ENCODE measurements at regions not wholly inside any gene's neighbourhood (a gene's known extent, or its start where the extent isn't known, plus 50 kb on each side); places are given as distances from the start of the nearest gene placed in this dataset.

DNA sequence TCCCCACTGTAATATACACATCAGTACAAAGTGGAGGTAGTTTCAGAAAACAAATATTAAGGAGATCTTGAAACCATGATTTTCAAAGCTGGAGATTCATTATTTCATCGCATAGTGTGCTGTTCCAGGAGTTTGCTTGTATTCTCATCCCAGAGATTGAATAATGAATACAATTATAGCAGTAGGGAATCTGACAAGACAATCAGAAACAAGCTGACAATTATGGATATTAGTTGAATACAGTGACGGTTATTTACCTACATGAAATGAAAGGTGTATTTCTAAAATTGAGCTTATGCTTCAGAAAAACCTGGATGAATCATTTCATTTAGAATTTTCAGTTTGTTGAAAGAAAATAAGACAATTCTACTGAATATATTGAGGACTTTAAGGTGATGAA is 2119.0 kb downstream of the MRPL39 start:
- DNase-seq: no peak

DNA sequence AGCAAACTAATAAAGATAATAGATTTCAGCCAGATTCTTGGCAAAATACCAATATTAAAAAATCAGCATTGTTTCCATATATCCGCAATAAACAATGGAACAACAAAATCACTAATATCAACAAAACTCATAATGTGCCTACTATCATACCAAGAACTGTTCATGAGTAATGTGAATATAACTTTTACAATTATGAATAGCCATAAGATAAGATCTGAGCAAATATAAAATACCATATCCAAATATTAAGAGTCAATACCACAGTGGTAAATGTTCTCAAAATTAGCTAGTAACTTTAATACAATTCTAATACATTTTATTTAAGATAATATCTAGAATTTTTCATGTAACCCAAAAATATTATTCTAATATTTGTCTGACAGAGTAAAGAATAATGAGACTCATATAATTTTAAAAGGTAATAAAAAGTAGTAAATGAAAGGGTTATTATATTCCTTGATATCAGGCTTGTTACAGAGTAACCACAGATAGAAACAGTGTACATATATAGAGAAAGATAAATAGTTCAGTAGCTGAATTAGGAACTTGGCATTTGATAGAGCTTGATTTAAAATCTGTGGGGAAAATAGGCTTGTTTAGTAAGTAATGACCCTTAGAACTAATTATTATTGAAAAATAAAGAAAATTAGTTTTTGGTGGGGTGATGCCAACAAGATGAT is 2126.6 kb downstream of the MRPL39 start:
- DNase-seq: no peak

DNA sequence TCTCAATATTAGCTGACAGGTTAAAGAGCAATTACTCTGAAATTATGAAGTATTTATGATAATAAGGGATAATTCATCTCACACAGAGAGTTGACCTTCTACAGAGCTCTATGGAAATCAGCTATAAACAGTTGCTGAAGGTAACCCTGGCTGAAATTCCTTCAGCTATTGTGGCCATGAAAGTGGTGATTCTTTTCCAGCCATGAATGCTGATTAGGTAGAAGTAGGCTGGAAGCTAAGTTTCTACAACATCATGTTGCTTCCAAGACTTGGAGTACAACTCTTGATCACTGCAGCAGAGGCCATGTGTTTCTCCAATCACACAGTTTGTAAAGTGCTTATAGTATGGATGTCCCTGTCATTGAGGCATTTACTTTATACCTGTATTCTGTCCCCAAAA is 2128.9 kb downstream of the MRPL39 start:
- no peak for DNase-seq

DNA sequence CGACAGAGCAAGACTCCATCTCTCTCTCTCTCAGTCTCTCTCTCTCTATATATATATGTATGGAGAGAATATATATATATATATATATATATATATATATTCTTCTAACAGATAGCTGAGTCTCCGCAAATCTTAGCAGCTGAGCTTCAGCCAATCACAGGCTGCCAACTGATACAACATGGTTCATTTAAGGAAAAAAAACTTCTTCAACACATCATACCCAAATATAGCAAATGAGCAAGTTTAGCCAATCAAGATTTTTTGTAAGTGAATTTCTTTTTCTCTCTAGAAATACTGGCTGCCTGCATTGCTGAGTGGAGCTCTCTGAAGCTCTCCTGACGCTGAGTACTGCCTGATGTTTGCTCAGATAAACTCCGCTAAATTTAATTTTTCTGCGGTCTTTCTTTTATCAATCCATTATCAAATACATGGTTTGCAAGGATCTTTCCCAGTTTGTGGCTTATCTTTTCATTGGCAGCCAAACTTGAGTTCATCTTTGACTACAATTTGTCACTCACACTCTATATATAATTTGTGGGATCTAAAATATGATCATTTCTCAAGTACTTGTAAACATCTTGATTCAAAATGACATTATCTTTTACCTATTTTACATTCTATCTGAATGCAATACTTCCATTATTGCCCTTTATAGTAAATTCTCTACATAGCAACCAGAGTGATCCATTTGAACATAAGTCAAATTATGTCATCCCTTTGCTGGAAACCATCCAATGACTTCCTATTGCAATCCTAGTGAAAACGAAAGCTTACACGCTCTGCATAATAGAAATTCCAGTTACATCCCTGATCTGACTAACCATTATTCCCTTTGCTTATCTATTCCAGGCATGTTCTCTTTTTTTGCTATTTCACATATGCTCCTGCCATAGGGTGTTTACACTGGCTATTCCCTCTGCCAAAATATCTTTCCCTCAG is 2131.7 kb downstream of the MRPL39 start:
- no peak for DNase-seq

DNA sequence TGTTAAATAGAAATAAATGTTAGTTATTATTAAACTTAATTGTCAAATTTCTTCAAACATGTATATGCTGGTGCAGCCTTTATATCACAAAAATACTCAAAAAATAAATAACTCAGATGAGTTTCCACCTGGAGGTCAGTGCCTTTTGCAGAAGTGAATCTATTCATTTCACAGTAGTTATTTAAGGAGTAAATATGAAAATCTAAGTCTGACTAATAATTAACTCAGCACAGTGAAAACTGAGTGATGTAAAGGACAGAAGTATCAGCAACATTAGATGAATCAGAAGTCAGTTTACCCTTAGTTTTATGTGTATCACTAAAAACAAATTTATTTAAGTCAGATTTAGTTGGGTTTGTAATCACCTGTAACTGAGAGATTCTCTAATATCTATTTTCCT is 2135.4 kb downstream of the MRPL39 start:
- DNase-seq: no peak

DNA sequence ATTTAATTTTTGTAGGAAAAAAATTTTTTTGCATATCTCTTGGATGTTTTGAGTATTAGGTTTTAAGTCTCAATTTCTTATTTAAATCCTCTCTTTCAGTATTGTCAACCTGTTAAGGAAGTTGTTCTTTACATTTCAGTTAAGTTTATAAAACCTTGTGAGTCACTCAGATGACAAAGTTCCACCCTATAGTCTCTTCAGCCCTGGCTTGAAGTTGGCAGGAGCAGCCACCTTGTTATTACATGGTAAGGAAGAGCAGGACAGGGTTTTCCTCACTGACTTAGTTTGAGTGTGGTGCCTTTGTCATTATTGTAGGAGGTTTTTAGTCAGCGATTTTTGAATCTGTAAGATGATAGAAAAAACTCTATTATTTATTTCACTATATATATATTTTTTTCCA is 2143.9 kb downstream of the MRPL39 start:
- no peak for DNase-seq

DNA sequence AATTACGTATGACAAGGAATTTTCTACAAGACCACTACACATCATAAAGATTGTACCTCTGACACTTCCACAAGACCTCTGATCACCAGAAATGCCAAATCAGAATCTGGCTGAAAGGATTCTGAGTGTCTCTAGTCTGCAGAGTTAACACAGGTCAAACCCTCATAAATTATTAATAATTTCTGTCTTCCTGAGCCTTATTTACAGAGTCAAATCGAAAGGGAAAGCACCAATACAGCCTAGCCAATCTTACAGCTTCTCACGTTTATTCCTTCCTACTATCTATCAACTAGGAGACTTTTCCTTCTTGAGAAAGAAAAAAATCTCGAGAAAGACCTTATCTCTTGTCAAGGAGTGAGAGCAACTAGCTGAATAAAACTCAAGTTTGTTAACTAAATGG is 2151.6 kb downstream of the MRPL39 start:
- no peak for DNase-seq

DNA sequence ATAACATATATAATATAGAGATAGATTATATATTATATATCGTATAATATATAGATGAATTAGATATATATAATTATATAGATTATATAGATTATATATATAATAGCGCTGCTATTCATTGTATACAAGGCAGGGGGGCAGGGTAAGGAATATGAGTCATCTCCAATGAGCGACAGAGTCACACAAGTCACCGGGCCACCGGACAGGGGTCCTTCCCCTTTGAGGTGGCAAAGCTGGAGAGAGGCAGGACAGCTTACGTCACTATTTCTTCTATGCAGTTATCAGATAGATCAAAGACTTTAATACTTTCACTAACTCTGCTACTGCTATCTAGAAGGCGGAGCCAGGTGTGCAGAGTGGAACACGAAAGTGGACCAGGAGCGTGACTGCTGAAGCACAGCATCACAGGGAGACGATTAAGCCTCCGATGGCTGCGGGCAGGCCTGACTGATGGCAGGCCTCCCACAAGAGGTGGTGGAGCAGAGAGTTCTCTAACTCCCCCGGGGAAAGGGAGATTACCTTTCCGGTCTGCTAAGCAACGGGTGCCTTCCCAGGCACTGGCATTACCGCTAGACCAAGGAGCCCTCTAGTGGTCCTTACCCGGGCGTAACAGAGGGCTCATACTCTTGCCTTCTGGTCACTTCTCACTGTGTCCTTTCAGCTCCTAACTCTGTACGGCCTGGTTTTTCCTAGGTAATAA is 2154.7 kb downstream of the MRPL39 start:
- no peak for DNase-seq

DNA sequence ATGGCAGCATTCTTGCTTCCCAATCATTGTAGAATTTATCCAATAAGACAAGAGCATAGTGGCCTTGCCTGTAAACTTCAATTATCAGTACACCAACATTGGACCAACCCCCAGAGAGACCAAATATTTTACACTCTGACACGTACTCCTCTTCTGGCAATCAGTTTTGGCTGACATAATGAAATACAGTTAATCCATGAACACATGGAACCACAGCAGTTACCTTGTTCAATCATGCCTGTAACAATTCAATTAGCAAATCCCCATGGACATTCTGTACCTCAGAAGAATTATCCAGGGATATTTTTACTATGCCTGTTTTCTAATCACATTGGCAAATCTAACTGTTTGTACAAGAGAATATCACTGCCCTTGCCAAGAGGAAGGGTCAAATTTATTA is 2162.0 kb downstream of the MRPL39 start:
- no peak for DNase-seq

DNA sequence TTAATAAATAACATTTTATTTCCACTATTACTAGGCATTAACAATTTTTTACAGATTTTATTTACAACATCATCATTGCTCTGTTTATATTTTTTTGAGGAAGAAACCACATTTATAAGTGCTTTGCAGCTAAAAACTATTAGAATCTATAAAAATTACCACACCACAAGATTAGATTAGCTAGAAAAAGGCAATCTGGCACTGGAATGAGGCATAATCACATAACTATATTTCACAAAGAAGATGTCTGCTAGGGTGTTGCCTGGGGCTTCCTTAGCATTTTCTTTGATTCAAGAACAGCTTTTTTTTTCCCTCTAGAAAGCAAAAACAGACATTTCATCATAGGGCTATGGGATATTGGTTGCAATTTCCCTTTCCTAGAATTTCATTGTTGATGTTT is 2169.2 kb downstream of the MRPL39 start:
- no peak for DNase-seq

DNA sequence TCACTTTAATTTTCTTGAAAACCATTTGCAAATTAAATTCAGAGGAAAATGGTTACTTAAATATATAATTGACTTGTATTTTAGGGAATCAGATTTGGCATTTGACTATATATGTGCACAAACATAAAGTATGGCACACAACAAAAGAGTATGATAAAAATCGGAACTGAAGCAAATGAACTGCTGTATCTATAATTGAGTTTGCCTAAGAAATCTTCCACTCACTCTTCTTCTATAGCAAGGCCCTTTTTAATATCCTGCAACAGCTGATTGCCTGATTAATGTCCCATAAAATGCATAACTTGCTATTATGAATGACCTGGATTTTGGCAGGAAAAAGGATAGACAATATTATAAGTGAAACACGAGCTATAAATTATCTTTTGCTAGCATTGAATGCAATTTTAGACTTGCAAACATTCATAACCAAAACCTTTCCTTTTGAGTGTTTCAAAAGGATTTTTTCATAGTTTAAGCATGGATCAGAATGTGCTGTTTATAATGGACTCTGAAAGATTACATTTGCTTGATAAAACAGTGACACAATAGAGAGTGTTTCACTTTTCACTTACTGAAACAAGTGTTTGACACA is 2204.3 kb downstream of the MRPL39 start:
- DNase-seq: no peak

DNA sequence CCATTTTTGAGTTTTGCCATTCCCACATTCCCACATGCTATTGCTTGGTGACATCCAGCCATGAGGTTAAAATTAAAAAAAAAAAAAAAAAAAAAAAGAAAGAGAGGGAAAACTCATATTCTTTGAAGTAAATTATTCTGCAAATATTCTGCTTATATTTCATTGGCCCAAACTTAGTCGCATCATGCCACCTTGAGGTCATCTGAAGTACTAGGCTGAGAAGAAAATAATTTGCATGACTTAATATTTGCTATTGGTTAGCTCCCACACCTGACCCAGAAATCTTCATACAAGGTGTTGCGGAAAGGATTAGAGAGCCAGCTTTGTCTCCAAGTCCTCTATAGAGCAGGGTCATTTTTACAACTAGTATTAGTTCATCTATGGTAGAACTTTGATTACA is 2206.0 kb downstream of the MRPL39 start:
- no peak for DNase-seq

DNA sequence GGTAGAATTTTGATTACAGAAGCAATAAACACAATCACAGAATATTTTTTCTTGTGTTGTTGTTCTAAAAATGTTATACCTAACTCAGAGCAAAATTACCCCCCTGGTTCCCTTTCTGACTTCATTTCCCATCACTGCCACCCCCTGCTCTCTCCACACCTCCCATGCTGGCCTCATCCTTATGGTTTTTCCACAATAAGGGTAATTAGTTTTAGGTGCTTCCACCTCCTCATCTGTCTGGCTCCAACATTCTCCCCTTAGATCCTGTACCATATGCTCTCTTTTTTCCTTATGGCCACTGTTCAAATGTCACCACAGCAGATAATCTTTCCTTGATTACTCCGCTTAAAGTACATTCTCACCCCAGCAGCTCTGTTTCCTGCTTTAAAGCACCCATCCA is 2208.6 kb downstream of the MRPL39 start:
- DNase-seq: no peak

DNA sequence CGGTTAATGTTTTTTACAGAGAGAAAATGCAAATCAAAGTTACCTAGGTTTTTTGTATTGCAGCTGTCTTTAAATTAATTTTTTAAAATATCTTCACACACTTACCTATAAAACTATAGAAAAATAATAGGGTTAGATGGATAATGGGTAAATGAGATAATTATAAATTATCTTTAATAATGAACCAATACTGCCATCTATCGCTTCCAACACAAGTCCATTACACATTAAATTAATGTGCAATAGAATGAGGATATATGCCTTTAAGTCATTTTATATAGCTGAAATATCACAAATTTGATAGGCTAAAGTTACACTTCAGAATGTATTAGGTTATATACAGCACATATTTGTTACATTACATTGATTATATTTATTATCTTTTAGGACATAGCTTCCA is 2212.8 kb downstream of the MRPL39 start:
- no peak for DNase-seq

DNA sequence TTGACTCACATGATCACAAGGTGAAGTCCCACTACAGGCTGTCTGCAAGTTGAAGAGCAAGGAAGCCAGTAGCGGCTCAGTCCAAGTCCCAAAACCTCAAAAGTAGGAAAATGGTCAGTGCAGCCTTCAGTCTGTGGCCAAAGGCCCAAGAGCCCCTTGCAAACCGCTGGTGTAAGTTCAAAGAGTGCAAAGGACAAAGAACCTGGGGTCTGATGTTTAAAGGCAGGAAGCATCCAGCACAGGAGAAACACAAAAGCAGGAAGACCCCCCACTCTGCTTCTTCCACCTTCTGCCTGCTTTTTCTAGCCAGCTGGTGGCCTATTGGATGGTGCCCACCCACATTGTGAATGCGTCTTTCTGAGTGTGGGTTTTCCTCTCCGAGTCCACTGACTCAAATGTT is 2222.6 kb downstream of the MRPL39 start:
- DNase-seq: no peak

DNA sequence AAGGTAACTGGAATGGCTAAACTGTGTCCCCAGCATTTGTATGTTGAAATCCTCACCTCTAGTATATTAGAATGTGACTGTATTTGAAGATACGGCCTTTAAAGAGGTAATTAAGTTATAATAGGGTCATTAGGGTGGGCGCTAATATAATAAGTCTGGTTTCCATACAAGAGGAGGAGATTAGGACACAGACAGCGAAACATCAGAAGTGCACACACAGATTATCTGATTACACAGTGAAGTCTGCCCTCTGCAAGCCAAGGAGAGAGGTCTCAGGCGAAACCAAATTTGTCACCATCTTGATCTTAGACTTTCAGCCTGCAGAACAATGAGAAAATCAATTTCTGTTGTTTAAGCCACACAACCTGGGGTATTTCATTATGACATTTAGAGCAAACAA is 2233.1 kb downstream of the MRPL39 start:
- DNase-seq: no peak

DNA sequence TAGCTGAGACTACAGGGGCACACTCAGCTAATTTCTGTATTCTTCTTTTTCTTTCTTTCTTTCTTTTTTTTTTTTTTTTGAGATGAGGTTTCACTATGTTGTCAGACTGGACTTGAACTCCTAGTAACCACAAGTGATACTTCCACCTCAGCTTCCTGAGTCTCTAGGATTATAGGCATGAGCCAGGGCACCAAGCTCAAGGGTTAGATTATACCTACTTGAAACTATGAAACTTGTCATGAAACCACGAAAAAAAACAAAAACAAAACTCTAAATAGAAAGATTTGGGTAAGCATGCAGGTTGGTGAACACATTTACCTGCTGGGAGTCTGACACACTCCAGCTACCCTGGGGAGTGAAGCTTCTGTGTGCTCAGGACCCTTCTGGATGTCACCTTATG is 2250.4 kb downstream of the MRPL39 start:
- DNase-seq: no peak

DNA sequence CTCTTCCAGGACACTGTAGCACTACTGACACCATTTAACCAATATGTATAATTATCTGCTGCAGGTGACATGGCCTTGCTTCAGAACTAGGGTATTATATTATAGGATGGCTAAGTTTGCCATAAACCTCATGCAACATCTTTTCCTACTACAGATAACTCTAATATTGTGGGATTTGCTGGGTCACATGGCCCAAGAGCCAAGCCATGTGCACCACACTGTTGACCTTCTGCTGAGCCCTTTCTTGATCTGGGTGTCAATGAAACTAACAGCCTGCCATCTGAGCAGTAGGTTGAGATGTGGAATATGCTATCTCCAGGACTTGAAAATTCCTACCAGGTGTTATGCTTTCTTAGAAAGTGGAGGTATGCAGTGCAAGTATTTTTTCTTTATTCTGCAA is 2291.1 kb downstream of the MRPL39 start:
- no peak for DNase-seq

DNA sequence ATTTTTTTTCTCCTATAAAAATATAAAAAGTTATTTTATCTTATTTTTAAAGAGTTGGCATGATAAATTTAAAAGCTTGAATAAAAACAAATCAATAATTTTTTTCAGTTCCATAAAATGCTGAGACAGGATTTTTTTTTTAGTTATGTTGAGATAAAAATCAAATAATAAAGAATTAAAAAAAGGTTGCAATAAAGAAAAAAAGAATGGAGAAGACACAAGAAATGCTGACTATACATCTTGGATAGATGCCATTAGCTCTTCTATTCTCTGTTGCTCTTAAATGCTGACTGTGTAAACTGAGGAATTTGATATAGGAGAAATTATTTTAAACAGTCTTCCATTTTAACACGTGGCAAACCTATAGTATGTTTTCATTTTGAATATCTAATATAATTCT is 2298.5 kb downstream of the MRPL39 start:
- DNase-seq: no peak

DNA sequence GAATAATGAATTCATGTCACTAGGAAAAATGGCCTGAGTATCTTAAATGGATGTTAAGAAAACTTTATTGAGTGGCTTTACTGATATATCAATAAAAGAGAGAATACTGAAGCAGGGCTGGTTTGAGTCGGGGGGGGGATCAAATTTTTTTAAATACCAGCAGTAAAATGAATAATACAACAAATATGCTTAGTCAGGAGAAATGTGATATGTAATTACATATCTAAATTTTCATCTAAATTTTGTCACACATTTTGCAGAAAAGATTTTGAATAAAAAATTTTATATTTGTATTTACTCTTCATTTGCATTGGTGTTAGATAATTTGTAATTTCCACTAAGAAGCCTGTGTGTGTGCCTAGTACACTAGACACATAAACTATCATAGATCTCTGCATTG is 2300.2 kb downstream of the MRPL39 start:
- DNase-seq: no peak

DNA sequence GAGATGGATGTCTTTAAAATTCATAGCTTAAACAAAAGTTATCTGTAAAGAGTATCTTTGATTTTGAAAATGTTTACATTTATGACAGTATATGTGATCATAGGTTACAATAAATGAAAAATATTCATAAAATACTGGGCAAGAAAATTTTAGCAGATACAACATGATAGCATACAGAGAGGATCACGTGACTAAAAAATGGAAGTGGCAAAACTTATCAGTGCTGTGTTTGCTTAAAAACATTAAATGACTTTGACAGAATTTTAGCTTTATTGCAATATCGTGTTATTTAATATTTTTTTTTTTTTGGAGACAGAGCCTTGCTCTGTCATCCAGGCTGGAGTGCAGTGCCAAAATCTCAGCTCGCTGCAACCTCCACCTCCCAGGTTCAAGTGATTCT is 2294.1 kb downstream of the NCAM2 start:
- no peak for DNase-seq

DNA sequence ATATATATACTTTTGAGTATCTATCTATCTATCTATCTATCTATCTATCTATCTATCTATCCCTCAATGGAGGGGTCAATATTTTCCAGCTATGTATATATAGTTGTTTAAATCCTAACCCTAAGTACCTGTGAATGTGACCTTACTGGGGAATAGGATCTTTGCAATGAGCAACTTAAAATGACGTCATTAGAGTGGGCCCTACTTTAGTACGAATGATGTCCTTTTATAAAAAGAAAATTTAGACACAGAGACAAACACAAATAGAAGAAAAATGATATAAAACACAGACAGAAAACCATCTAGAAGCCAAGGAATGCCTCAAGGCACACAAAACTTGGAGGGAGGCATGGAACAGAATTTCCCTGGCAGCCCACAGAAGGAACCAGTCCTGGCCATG is 2283.7 kb downstream of the NCAM2 start:
- DNase-seq: no peak

DNA sequence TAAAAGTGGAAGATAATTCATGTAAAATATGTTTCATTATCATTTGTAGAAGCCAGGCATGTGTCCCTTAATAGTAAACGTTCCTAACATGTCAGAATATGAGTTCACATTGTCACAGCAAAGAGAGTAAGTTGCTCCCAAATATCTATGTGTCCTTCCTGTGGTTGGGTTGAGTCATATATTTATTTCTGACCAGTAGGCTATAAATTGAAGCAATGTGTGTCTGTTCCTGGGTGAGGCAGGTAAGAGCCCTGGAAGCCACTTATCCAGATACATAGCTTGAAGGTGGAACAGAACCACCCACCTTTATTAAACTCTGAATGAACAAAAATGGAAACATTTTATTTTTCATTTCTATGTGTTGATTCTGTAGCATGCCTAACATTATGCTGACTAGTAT is 2251.6 kb downstream of the NCAM2 start:
- DNase-seq: no peak

DNA sequence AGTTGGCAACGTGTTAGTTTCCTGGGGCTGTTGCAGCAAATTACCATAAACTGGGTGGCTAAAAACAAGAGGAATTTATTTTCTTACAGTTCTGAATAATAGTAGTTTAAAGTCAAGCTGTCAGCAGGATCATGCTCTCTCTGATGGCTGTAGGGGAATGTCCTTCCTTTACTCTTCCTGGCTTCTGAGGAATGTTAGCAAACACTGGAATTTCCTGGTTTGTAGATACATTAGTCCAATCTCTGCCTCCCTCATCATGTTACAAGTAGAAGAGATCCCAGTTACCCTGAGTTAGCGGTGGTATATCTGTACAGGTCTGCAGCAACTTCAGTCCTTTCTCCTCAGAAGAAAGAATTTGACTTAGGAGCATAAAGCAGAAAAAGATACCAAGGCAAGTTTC is 2249.1 kb downstream of the NCAM2 start:
- DNase-seq: no peak

Data from 8988T (cell line).